Lower leg skin (tissue), 4 donors: ENCODE measurements at regions not wholly inside any gene's neighbourhood (a gene's known extent, or its start where the extent isn't known, plus 50 kb on each side); places are given as distances from the start of the nearest gene placed in this dataset.

Source experiments
- DNase-seq, 2 donors: peaks; one replicate each; pipeline ENCODE4 v3.0.0-alpha.2; 2019; ENCODE audit warnings: low spot score in 2 of 2
- H3K4me3 ChIP-seq: fragments of 200-600 bp; sonication (generic); 2 replicates; pipeline ENCODE4 v1.5.1; 2017; ENCODE audit warnings: mild to moderate bottlenecking, low read depth; ENCODE audit not compliant: poor library complexity, severe bottlenecking
- POLR2A ChIP-seq, 2 donors: fragments of 450-650 bp; IDR thresholded peaks; one replicate each; pipeline ENCODE4 v1.6.1; 2016 to 2017; ENCODE audit warnings: antibody characterized with exemption in 2 of 2, mild to moderate bottlenecking in 1 of 2, moderate library complexity in 1 of 2
- WGBS, 2 donors: methylation state at CpG; one replicate each; pipeline ENCODE4 v1.1.5; 2018; 5-methylcytosine and 5-hydroxymethylcytosine counted together
- intact Hi-C: fragments of 100-400 bp; cut with DNase I; formaldehyde crosslinking; loops from one replicate; pipeline ENCODE4 v1.15.0; 2023; ENCODE audit warnings: low total_unique reads
- TF ChIP-seq, protein P1 (sequence below), 3 donors: fragments of 450-650 bp; IDR thresholded peaks; one replicate each; pipeline ENCODE4 v1.5.1; 2016; ENCODE audit warnings: antibody characterized with exemption in 3 of 3, mild to moderate bottlenecking in 3 of 3, moderate library complexity in 2 of 3

DNA sequence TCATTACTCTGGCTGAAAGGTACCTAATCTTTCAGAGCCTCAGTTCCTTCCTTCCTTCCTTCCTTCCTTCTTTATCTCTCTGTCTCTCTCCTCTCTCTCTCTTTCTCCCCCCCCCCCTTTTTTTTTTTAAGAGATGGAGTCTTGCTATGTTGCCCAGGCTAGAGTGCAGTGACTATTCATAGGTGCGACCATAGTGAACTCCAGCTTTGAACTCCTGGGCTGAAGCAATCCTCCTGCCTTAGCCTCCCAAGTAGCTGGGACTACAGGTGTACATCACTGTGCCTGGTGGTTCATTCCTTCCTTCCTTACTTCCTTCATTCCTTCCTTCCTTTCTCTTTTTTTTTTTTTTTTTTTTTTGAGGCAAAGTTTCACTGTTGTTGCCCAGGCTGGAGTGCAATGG, 64.3 kb upstream of the MAP4K3 start:
- H3K4me3 ChIP-seq = no peak overlapping the region
- no peak for DNase-seq
- TF ChIP-seq POLR2A (IDR thresholded peaks at IDR 0.05) = no peak
- TF ChIP-seq, protein P1, sequence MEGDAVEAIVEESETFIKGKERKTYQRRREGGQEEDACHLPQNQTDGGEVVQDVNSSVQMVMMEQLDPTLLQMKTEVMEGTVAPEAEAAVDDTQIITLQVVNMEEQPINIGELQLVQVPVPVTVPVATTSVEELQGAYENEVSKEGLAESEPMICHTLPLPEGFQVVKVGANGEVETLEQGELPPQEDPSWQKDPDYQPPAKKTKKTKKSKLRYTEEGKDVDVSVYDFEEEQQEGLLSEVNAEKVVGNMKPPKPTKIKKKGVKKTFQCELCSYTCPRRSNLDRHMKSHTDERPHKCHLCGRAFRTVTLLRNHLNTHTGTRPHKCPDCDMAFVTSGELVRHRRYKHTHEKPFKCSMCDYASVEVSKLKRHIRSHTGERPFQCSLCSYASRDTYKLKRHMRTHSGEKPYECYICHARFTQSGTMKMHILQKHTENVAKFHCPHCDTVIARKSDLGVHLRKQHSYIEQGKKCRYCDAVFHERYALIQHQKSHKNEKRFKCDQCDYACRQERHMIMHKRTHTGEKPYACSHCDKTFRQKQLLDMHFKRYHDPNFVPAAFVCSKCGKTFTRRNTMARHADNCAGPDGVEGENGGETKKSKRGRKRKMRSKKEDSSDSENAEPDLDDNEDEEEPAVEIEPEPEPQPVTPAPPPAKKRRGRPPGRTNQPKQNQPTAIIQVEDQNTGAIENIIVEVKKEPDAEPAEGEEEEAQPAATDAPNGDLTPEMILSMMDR (IDR thresholded peaks at IDR 0.05) = no peak
- intact Hi-C loops = no loop called here
- 100% methylated on average over 1 of the region's 1 CpG for WGBS, 2 donors

DNA sequence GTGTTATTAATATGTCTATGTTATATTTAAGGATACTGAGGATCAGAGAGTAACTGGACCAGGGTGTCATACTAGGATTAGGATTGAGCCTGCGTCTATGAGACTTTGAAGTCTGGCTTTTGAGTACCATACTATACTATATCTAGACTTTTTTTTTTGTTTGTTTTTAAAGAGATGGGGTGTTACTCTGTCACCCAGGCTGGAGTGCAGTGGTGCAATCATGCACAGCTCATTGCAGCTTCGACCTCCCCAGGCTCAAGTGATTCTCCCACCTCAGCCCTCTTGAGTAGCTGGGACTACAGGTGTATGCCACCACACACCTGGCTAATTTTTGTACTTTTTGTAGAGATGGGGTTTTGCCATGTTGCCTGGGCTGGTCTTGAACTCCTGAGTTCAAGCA, 66.2 kb upstream of the MAP4K3 start:
- DNase-seq = no peak
- no peak overlapping the region for H3K4me3 ChIP-seq
- 86 to 93% methylated on average over 2 of the region's 2 CpGs for WGBS, 2 donors
- intact Hi-C loops = no loop called here
- TF ChIP-seq POLR2A (IDR thresholded peaks at IDR 0.05) = no peak
- TF ChIP-seq, protein P1 (IDR thresholded peaks at IDR 0.05) = no peak

DNA sequence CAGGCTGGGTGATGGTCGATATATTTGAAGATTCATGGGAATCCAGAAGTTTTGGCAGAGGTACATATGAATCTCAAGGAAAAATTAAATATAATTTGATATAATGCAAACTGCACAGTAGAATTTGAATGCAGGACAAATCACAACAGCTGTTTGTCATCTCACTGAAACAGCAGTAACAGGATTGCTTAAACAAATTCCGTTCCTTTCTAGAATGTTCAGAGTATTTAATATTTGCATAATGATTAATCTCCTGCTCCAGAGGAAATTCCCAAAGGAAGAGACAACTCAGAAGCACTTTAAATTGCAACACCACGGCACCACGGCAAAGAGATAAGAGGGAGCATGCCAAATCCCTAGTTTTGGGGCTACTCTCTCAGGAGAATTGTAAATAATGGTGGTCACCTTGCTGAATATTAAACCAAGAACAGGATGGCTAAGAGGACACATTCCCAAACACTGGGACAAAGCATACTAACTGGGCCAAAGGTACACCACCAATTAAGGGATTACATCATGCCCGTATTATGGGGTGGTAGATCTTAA, 67.8 kb upstream of the MAP4K3 start:
- intact Hi-C loops = no loop called here
- TF ChIP-seq POLR2A (IDR thresholded peaks at IDR 0.05) = no peak
- TF ChIP-seq, protein P1 (IDR thresholded peaks at IDR 0.05) = no peak
- no peak overlapping the region for H3K4me3 ChIP-seq
- WGBS, 2 donors = 35 to 43% methylated on average over 5 of the region's 5 CpGs
- no peak for DNase-seq

DNA sequence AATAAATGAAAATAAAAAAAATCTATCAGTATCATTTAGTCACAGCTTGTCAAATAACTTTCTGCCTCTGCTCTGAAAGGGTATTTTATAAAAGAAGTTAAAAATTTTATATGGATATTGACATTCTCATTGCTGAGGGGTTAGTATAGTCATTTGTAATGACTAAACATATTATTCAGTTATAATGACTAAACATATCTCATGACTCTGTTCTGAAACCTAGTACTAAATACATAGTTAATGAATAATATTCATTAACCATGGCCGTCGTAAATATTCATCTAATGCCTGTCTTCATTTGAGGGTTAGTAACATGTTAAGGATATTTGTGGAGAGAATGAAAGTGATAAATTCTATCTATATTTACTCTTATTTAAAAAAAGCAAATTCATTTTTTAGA, 69.1 kb upstream of the MAP4K3 start:
- intact Hi-C loops = no loop called here
- 67 to 97% methylated on average over 2 of the region's 2 CpGs for WGBS, 2 donors

DNA sequence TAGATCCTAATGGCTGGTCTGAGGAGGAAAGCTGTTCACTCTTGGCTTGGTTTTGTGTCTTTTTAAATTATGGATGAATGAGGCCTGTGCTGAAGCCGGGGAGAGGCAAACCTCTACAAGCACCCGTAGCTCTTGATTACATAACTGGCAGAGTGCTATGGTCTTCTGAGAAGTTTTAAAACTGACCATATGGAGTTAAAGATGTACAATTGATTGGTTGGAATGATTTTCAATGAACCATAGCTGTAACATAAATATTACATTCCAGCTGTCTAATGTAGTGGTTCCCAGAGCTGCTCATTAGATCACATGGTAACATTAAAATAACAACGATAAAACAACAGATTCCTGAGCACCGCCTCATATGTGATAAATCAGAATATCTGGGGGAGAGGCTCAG, 71.1 kb upstream of the MAP4K3 start:
- DNase-seq = no peak
- TF ChIP-seq, protein P1 (IDR thresholded peaks at IDR 0.05) = no peak
- no peak for TF ChIP-seq POLR2A (IDR thresholded peaks at IDR 0.05)
- H3K4me3 ChIP-seq = no peak overlapping the region
- intact Hi-C loops = no loop called here
- 78 to 82% methylated on average over 4 of the region's 4 CpGs for WGBS, 2 donors

More for the DNA sequence above, 69.1 kb upstream of the MAP4K3 start:
- no peak for DNase-seq
- no peak overlapping the region for H3K4me3 ChIP-seq
- TF ChIP-seq, protein P1 (IDR thresholded peaks at IDR 0.05) = no peak
- no peak for TF ChIP-seq POLR2A (IDR thresholded peaks at IDR 0.05)

DNA sequence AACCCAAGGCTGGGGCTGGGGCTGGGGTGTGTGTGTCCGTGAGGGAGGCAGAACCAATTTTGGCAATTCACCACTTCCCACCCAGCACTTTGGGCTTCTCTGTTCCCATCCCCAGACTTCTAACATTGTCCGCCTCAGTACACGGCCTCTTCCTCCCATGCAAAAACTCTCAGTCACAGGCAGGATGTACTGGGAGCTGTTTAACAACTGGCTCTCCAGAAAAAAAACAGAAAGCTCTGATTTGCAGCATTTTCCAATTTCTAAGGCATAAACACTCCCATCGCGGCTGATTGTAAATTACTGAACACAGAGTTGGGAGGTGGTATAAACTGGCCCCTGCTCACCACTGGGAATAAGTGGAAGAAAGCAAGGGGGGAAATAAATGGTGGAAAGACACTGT, 73.1 kb upstream of the MAP4K3 start:
- WGBS, 2 donors = 69 to 70% methylated on average over 5 of the region's 5 CpGs
- H3K4me3 ChIP-seq = no peak overlapping the region
- intact Hi-C loops = no loop called here
- TF ChIP-seq, protein P1 (IDR thresholded peaks at IDR 0.05) = no peak
- no peak for TF ChIP-seq POLR2A (IDR thresholded peaks at IDR 0.05)
- DNase-seq = no peak
